NCI-H2107 (cell line): ENCODE measurements at regions not wholly inside any gene's neighbourhood (a gene's known extent, or its start where the extent isn't known, plus 50 kb on each side); places are given as distances from the start of the nearest gene placed in this dataset.

Source experiments
- DNase-seq: peaks from one replicate; lab custom pipeline; 2025; lab: John Stamatoyannopoulos, UW

DNA sequence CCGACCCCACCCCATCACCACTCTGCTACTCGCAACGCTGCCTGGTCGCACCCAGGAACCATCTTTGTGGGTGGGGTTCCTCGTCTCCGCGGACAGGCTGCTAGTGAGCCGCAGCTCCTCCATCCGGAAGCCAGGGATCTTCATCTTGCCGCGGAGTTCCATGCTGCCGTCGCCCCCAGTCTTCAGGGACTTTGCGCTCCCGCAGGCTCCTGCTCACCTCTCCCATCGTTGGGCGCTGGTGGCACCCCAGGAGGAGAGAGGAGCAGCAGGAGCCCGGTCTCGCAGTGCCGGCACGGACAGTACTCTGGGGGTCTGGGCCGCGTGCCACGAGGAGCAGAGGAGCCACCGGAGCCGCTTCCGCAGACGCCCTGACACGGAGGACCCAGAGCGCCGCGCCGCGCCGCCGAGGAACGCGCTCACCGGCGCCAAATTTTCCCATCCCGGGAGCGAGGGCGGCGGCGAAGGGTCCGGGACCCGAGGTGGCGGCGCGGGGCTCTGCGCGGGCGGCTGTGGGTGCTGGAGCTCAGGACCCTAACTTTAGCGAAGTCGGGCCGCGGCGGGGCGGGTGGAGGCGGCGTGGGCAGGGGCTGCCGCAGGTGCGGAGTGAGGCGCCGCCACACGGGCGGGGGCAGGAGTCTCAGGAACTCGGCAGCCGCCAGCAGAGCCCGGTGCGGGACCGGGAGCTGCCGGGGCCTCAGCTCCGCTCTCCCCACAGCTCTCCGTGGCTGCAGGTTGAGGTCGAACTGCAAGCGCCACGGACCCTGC is 750.1 kb upstream of the SORCS1 start:
- no peak for DNase-seq

DNA sequence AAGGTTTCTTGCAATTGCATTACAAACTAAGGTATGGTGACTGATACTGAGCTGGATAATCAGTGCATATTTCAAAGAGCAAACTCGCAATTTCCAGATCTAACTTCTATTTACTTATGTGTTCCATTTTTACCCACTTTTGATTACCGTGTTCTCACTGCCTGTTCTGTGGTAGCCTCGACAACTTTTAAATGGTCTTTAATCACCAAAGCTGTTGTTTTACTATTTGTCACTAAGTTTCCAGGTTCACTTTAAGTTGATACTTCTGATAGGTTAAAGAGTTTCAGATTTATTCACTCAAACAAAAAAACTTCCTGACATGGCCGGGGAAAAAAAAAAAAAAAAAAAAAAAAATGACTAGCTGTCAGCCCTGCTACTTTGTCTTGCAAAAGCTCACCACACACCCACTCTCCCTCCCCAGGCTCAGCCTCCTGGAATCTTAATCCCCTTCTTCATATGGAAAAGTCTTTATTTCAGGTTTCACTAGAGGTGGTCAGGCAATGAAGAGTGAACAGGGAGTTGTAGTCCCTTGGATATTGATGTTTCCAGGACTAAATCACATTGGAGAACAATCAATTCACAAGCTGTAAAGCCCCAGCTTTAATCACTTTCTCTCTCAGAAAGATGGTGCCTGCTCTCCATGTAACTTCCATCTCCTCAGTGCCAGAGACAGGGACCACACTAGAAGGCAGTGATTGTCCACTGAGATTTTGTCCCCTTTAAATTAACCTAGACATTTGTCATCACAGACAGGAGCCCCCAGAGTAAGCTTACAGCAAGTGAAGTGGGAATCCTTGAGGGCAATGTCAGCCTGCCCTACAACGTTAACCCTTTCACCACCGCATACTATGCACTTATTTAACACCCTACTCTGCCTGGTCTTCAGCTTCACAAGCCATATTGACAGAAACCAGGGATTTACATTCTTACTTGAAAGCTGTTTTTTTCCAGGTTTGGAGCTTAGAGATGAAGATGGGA is 749.1 kb upstream of the SORCS1 start:
- no peak for DNase-seq

DNA sequence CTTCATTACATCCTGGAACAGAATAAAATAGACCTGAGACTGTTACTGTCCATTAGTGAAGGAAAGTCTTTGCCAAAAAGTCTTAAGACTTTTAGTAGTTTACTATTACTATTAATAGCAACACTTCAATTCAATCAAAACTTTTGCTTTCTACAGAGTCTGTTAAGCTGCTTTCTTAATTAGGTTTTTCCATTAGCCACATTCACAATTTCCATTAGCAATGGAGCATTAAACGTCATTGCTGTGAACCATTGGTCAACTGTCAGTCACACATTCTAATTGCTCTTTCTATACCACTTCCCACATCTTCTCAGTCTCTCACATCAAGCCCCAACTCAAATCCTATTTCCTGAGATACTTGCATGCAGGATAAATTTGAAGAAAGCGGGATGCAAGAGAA is 736.6 kb upstream of the SORCS1 start:
- DNase-seq: no peak

DNA sequence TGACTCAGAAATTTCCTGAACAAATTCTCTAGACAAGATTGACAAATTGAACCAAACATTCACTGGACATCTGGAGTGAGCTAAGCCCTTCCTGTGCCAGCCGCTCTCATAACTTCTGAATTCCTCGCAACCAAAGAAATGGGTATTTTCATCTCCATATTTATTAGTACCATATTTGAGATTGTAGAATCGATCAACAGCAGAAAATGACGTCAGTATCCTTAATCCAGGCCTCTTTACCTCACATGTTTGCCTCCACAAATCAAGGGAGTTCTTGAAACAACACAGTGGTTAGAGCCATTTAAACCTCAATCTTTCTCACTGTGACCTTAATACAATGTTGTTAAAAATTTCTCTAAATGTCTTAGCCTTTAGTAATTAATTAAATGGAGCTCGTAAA is 735.6 kb upstream of the SORCS1 start:
- DNase-seq: no peak

DNA sequence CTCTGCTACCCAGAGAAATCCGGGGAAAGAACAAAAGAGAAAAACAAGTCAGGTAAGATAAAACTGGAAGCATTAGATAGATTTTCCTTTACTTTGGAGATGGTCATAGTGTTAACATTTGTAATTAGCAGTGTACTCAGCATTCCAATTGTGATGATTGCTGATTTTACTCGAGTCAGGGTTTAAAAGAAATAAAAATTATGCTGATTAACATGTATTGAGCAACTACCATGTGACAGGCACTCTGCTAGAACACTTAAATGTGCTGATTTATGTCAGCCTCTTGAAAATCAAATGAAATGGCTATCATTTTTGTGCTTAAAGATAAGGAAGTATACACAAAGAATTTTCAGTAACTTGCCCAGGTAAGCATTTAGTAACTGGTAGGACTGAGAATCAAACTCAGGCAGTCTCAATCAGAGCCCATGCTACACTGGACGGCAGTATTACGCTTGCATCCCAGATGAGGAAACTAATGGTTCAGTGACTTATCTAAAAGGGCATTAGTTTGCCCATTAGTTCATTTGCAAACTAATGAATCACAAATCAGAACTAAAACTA is 735.1 kb upstream of the SORCS1 start:
- DNase-seq: no peak

DNA sequence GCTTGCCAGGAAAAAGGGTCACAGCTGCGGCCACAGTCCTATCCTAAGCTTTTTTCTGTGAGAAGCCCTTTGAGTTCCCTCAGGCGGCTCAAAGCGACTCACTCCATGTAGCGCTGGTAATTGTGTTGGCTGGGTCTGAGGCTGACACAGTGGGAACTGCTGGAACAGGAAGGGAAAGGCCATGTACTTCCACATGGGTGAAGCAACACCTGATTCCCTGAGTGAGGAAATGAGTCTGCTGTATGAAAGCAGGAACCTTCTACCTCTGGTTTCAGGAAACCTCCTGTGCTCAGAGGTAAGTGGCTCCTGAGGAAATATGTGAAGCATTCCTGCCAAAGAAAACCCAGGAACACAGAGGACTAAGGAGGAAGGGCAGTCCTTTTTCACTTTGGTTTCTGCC is 734.6 kb upstream of the SORCS1 start:
- no peak for DNase-seq

DNA sequence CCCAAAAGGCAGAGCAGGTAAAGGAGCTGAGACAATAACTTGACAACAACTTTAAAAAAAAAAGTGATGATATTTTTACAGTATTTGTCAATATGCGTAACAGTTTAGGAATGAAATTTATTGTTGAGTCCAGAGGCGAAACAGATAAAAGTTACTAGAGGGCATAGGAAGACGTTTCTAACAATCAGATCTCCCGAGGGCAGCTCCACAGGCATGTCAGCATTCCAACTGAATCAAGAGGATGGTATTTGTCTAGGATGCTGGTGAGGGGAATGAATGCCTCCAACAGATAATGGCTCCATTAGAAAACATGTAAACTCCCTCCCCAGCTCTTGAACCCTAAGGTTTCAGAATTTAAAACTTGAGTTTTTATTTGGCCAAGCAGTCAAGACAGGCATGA is 733.9 kb upstream of the SORCS1 start:
- DNase-seq: no peak

DNA sequence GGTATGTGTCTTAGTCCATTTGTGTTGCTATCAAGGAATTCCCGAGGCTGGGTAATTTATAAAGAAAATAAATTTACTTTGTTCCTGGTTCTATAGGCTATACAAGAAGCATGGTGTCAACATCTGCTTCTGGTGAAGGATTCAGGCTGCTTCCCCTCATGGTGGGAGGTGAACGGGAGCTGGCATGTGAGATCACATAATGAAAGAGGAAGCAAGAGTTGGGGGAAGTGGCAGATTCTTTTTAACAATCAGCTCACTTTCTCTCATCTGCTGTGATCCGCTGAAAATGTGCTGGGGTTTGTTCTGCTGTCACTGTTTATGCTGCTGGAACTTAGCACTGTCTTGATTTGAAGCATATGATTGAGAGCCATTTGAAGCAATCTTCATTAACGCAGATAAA is 730.0 kb upstream of the SORCS1 start:
- no peak for DNase-seq

DNA sequence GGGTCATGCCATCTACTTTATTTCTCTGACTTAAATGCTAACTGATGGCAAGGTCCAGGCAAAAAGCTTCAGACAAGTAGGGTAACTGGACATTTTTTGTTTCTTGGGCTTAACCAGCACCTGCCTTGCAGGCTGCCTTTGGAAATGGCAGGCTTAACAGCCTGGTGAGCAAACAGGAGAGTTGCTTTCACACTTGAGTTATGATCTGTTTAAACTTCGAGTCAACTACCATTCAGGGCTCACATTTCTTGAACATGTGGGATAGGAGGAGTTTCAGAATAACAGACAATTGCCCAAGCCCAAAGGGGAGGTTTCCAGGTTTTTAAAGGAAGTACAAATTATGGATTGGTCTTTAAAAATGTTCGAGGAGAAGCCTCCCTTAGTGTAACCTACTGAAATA is 724.6 kb upstream of the SORCS1 start:
- no peak for DNase-seq

DNA sequence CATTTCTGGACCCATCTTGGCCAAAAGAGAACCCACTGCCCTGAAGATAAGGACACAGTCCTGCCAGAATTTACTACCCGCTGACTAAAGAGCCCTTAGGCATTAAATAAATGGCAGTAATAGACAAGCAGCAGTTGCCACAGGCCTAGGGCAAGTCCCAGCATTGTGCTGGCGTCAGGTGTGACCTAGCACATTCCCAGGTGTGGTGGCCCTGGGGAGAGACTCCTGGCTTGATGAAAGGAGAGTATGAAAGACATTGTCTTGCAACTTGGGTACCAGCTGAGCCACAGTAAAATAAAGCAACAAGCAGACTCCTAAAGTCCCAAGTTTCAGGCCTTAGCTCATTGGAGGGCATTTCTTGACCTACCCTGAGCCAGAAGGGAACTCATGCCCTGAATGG is 715.7 kb upstream of the SORCS1 start:
- no peak for DNase-seq

DNA sequence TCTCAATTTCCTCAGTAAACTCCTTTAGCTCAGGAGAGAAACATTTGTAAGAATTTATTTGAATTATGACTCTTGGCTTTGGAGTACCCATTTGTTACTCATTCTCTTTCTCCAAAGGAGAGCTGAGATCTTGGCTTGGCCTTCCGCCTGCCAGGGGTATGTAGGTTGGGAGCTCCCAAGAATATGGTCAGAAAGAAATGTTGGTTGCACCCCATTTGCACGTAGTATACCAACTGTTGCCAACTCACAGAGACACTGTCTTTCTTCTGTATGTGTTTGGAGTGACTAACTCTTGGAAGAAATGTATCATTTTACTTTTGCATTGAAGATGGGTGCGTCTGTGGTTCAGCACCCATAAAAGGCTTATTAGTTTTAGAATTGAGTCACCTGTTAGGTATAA is 708.5 kb upstream of the SORCS1 start:
- DNase-seq: no peak

DNA sequence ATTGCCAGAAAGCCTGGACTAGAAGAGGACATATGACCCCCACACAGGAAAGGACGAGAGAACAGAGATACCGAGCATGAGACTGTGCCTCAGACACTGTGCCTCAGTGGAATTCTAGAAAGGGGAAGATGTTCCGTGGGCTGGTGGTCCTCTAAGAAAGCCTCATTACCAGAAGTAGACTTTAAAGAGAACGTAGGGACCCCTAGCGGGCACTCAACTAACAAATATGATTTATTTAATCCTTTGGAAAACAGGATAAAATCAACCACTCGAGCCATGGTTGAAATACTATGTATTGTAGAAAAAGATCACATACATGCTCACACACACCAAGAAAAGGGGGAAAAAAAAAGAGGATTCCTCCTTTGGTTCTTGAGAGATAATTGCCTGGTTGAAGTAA is 701.2 kb upstream of the SORCS1 start:
- DNase-seq: no peak

DNA sequence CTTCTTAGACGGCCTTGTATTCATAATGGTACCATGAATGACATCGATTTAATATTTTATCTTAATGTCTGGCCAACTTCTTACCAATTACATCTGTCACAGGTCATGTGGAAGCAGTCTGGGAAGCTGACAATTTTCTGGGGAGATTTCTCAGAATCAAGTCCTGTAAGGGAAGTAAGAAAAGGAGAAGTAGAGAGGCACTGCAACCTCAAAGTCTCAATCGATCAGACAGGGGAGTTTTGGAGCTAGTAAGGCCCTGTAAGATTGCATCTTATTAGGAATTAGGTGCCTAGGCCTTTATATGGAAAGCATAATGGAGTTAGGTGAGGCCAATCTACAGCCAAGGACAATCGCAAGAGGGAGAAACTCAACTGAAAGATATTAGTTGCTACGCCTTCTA is 694.6 kb upstream of the SORCS1 start:
- DNase-seq: no peak

DNA sequence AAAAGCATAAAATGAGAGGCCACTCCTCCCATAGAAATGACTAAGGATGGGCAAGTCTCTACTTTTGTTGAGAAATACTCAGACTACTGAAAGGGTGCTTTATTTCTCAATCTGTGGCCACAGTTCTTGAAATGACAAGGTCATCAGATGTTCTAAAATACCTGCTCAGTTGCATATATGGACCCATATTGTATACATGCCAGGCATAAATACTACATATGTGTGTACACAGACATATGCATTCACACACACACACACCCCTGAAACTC is 691.5 kb upstream of the SORCS1 start:
- no peak for DNase-seq

DNA sequence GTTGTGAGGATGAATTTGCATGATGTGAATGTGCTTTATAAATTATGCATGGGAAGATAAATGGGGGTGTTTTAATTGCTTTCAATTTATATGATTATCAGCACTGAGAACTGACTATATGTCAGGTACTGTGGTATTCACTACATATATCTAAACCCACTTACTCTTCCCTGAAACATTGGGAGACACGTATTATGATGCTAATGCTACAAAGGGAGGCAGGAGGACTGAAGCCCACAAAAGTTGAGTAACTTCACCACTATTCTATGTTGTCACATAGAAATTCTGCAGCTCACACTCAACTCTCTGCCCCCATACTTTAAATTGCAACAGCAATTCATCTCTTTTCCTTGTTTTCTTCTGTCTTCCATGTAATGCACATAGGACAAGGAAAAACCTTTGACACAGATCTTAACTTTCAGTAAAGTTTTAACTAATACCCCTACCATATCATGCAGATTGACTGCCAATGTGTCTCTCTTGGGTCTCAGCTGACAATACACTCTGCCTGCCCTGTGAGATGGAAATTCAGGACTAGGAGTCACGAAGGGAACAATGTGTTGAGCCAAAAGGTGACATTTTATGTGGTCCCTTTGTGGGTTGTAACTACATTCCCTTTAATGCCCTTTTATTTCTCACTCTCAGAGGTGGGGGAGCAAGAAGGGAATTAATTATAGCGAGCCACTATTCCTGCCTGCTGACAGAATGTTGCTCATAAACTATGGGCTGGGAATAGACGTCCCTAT is 691.0 kb upstream of the SORCS1 start:
- no peak for DNase-seq

DNA sequence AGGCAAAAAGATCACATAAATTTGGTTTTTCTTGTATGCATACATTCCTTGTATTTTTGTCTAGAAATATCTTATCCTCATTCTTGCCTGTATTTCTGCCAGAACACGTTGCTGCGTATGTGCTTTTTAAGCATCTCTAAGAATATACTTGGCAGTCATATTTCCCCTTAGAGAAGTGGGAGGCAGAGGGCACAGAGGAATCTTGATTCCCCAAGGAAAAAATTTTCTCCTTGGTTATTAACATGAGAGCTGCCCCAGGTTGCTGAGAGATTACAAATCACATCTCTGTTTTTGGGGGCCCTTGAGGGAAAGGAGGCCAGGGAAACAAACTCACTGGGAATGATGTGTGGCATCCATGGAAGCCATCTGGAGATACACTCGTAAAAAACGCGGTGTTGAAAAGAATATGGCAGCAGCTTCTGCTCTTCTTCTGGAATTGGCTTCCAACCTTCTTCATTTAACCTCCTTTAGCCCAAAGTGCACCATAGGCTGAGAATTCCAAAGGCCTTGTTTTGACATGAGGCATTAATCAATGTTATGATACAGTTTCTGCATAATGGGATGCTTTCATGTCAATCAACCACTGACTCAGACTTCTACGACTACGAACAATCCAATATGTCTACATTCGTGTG is 684.3 kb upstream of the SORCS1 start:
- DNase-seq: no peak

DNA sequence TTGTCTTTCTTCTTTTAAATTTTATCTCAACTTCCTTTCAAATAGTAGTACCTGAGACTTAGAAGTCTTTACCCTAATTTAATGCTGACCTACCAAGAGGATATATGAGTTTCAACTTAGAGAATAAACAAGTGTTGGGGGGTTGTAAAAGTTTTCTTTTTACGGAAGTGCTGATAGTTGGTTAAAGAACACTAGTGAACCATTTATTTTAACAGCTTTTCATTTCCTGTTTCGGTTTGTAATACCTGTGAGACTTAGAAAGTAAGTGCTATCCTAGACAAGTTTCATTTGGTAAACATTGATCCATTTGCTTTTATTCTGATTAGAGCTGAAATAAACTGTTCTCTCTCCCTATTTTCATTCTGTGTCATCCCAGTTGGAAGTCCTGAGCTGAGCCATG is 683.1 kb upstream of the SORCS1 start:
- no peak for DNase-seq

DNA sequence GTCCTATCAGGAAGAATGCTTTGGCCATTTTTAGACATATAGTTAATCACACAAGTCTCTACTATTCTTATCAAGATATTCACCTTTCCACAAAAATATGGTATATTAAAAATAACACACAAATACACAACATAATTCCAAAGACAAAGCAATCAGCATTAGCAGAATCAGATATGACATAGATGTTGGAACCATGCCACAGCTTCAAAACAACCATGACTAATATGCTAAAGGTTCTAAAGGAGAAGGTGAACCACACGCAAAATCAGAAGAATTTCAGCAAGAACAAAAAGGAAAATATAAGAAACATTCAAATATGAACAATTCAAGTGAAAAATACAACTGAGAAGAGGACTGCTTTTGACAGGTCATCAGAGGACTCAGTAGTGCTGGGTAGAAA is 670.2 kb upstream of the SORCS1 start:
- no peak for DNase-seq

DNA sequence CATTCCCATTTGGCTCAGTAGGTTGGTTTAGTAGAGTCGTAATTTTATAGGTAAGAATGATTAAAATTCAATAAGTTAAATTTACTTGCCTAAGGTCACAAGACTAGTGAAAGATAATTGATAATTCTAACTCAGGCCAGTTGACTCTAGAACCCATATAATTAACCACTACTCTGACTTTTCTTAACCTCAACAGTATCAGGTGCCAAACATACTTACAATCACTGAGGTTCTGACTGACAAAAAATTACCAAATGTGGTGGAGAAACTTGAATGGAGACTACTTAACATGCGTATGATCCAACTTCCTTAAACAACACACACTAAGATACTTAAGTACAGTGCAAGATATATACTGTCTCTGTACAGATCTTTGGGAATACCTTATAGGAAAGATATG is 667.3 kb upstream of the SORCS1 start:
- DNase-seq: no peak

DNA sequence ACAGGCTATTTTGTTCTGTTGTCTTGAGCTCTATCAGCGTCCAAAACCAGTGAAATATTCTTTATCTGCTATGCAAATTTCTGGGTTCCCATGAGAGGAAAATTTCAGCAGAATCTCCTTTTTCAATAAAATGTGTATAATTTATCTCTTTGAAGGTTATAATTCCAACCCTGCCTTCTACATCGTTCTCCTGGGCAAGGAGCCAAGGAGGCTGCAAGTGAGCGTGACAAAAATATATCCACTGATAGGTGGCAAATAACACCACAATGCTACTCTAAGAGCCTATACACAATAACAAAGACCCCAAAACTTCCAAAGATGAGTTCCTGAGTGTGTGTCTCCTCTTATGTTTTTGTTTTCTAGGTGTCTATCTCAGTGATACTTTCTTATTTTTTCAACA is 664.7 kb upstream of the SORCS1 start:
- no peak for DNase-seq

DNA sequence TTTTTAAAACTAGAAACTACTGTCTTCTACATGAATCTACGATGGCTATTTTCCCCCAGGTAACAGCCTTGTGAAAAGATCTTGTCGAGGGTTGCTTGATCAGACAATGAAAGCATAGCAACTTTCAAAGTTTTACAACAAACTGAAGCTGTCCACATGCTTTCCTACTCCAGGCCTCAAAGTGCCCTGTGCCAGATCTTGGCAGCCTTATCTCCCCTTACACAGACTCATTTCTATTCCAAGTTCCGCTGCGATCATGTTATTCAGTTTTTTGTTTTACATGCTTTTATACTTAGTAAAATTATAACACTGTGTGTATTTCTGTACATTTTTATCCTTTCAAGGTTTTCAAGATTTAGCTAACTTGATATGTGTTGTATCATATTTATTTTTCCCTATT is 661.7 kb upstream of the SORCS1 start:
- DNase-seq: no peak

DNA sequence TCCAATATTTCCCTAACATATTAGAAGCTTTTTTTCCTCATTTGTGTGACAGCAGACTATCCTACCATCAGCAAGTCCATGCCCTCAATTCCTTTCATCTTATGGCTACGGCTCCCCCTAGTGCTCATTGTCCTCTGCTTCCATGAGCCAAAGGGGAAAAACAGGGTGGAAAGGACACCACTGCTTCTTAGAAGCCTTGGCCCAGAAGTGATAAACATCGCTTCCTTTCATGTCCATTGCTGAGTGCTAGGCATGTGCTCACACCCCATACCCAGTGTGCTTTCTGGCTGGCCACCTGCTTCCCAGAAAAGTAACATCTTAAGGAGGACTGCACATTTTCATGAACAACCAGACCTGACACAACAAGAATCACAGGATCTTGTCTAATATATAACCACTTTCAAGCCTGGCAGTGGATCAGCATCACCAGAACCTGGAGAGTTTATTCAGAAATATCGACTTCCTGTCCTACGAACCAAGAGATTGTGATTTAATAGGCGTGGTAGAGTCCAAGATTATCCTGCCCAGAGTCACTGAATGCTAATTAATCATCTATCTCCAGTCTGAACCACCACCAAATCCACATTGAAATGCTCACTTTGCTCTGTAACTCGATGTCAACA is 650.5 kb upstream of the SORCS1 start:
- no peak for DNase-seq
